ENCODE measurements at regions not wholly inside any gene's neighbourhood (a gene's known extent, or its start where the extent isn't known, plus 50 kb on each side); places are given as distances from the start of the nearest gene placed in this dataset.

DNA sequence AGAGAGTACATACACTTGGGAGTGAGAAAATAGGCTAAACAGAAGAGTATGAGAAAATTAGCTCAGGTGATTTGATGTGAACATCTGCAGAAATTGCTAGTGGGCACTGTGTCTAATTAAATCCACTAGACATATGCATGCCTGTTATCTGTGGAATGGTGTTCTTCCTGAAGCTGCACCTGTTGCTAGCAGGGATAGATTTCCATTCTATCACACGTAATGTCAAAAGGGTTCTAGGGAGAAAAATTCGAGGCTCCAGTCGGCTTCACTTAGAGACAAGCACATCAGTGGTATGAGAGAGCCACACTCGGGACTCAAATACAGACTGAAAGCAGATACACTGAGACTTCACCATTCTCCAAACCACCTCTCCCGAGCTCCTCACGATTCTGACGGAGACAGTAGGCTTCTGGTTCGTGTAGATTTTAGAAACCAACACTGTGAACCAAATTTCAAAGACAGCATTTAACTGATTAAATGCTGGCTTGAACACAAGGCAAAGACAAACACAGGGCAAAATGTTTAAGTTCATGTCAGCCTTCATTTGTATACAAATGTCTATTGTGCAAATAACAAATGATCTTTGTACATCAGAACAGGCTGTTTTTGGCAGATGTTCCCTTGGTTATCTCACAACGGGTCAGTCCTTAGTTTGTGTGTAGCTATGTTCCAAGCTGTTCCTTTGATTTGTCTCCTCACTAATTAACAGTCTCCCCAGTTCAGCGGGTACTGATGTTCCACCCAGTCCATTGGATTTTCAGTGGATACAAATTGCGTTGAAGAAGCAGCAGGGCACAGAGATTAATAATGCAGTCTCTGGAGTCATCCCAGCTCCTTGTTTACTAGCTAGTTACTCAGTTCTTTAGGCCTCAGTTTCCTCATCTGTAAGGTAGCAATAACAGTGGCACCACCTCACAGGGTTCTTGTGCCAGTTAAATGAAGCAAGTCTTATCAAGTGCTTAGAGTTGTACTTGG, 131.0 kb upstream of the IFNGR1 start:
- TF ChIP-seq EP300 (IDR thresholded peaks at IDR 0.05; ENCODE audit: low read depth) = no peak
- TF ChIP-seq, protein P1, sequence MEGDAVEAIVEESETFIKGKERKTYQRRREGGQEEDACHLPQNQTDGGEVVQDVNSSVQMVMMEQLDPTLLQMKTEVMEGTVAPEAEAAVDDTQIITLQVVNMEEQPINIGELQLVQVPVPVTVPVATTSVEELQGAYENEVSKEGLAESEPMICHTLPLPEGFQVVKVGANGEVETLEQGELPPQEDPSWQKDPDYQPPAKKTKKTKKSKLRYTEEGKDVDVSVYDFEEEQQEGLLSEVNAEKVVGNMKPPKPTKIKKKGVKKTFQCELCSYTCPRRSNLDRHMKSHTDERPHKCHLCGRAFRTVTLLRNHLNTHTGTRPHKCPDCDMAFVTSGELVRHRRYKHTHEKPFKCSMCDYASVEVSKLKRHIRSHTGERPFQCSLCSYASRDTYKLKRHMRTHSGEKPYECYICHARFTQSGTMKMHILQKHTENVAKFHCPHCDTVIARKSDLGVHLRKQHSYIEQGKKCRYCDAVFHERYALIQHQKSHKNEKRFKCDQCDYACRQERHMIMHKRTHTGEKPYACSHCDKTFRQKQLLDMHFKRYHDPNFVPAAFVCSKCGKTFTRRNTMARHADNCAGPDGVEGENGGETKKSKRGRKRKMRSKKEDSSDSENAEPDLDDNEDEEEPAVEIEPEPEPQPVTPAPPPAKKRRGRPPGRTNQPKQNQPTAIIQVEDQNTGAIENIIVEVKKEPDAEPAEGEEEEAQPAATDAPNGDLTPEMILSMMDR (IDR thresholded peaks at IDR 0.05) = no peak
- no peak for TF ChIP-seq POLR2AphosphoS5 (IDR thresholded peaks at IDR 0.05)
- no peak for TF ChIP-seq POLR2A (IDR thresholded peaks at IDR 0.05)
- Histone ChIP-seq H3K36me3 (no peaks in the 10 kb centered on the region), H3K4me3 (no peak overlapping the region), H3K4me1 (peaks cover 0 to 3% (median 0%) of the 10 kb centered on the region in 4 donors), H3K27ac (no peak overlapping the region), H3K27me3 (no peaks in the 10 kb centered on the region), H3K9me3 (no peaks in the 10 kb centered on the region)
- DNase-seq = no peak
- in situ Hi-C loops (cut with MboI; ENCODE audit: low pct_ligation_motif_present in 1 of 4, low pct_unique_long_range_greater_than_20kb in 1 of 4, low sequenced_read_pairs in 3 of 4) (no loop called here), intact Hi-C loops (cut with DNase I; ENCODE audit: low total_unique reads) (no loop called here)
- 63 to 72% methylated on average over 7 to 11 of the region's 11 CpGs for whole genome bisulfite sequencing, 2 donors (ENCODE audit: low coverage in 1 of 2)

DNA sequence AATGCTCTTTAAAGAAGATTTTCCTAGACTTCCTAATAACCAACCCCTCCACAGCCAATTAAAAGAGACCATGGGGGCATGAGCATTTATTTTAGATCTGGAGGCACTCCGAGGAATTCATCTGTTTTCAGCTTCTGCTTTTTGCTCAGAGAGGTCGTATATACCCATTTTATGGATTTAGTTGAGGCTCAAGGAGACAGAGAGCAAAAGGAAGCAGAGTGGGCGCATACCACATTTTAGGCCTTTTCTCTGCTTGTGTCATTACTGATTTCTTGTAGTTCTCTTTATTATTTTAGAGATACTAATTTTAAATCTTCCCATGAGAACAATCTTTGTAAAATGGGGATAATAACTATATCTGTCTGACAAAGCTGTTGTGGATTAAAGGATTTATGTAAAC, 129.6 kb upstream of the IFNGR1 start:
- WGBS, 2 donors (ENCODE audit: low coverage in 1 of 2) = 90% methylated on average over 3 of the region's 3 CpGs
- TF ChIP-seq, protein P1 (IDR thresholded peaks at IDR 0.05) = no peak
- TF ChIP-seq EP300 (IDR thresholded peaks at IDR 0.05; ENCODE audit: low read depth) (no peak), POLR2AphosphoS5 (IDR thresholded peaks at IDR 0.05) (no peak), POLR2A (IDR thresholded peaks at IDR 0.05) (no peak)
- intact Hi-C loops (cut with DNase I; ENCODE audit: low total_unique reads) = no loop called here

DNA sequence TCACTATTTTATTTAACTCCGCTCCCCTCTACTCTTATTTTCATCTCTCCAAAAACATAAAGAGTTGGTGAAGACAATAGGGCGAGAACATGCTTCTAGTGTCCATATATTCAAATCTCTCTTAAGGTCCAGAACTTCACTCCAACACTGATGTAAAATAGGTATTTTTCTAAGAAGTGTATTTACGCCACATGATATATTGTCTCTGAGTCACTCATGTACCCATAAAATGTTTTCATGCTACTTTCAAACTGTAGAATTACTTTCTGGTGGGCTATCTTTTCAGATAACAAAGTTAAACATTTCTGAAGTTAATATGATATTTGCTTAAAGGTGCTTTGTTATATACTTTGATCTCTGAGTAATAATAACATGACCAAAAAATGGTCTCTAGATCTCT, 124.1 kb upstream of the IFNGR1 start:
- in situ Hi-C loops (cut with MboI; ENCODE audit: low pct_ligation_motif_present in 1 of 4, low pct_unique_long_range_greater_than_20kb in 1 of 4, low sequenced_read_pairs in 3 of 4) (no loop called here), intact Hi-C loops (cut with DNase I; ENCODE audit: low total_unique reads) (no loop called here)
- no peaks in the 10 kb centered on the region for H3K9me3 ChIP-seq
- no peak overlapping the region for H3K27ac ChIP-seq
- 61 to 80% methylated on average over 2 to 3 of the region's 3 CpGs for WGBS, 2 donors (ENCODE audit: low coverage in 1 of 2)
- DNase-seq = no peak
- no peaks in the 10 kb centered on the region for H3K36me3 ChIP-seq
- TF ChIP-seq POLR2AphosphoS5 (IDR thresholded peaks at IDR 0.05) (no peak), POLR2A (IDR thresholded peaks at IDR 0.05) (no peak), EP300 (IDR thresholded peaks at IDR 0.05; ENCODE audit: low read depth) (no peak)
- TF ChIP-seq, protein P1 (IDR thresholded peaks at IDR 0.05) = no peak
- no peak overlapping the region for H3K4me3 ChIP-seq
- peaks cover 0 to 17% (median 12%) of the 10 kb centered on the region in 4 donors for H3K4me1 ChIP-seq
- no peaks in the 10 kb centered on the region for H3K27me3 ChIP-seq

More for the DNA sequence above, 129.6 kb upstream of the IFNGR1 start:
- no peak overlapping the region for H3K27ac ChIP-seq
- no peaks in the 10 kb centered on the region for H3K36me3 ChIP-seq
- H3K9me3 ChIP-seq = no peaks in the 10 kb centered on the region
- no peak overlapping the region for H3K4me3 ChIP-seq
- in situ Hi-C loops (cut with MboI; ENCODE audit: low pct_ligation_motif_present in 1 of 4, low pct_unique_long_range_greater_than_20kb in 1 of 4, low sequenced_read_pairs in 3 of 4) = no loop called here
- H3K27me3 ChIP-seq = no peaks in the 10 kb centered on the region
- peaks cover 0 to 3% (median 0%) of the 10 kb centered on the region in 4 donors for H3K4me1 ChIP-seq
- DNase-seq = no peak

DNA sequence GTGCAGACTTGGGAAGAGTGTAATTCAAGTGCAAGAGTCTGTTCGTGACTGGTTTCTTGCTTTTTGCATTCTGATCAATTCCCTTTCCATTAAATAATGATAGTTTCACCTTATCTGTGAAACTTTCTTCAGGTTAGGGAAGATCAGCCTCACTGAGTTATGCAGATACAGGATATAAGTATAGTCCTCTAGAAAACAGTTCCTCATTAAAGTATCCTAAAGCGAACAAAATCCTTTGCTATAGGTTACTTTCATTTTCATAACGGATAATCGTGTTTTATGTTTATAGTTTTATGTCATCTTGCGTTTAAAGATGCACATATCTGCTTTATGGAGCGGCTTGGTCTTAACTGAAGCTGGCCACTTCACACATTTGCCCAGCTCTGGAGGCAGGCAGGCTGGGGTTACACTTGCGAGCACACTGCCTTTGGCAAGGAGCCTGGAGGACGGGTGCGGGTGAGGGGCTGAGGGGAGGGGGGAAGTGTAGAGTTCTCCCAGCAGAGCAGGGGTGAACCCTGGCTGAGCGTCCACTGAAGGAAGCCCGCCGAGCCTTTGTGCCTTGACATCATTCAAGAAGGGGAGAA, 123.5 kb upstream of the IFNGR1 start:
- peak overlapping the region in 3 of 4 donors; percentile 8 to 40 (median 16) for H3K4me3 ChIP-seq
- TF ChIP-seq POLR2A (IDR thresholded peaks at IDR 0.05) (no peak), POLR2AphosphoS5 (IDR thresholded peaks at IDR 0.05) (no peak), EP300 (IDR thresholded peaks at IDR 0.05; ENCODE audit: low read depth) (no peak)
- TF ChIP-seq, protein P1 (IDR thresholded peaks at IDR 0.05) = no peak

More for the DNA sequence above, 123.5 kb upstream of the IFNGR1 start:
- H3K27me3 ChIP-seq = no peaks in the 10 kb centered on the region
- 12 to 29% methylated on average over 6 to 12 of the region's 12 CpGs for WGBS, 2 donors (ENCODE audit: low coverage in 1 of 2)
- DNase-seq = no peak
- intact Hi-C loops (cut with DNase I; ENCODE audit: low total_unique reads) = no loop called here
- in situ Hi-C loops (cut with MboI; ENCODE audit: low pct_ligation_motif_present in 1 of 4, low pct_unique_long_range_greater_than_20kb in 1 of 4, low sequenced_read_pairs in 3 of 4) = no loop called here
- peaks cover 0 to 17% (median 12%) of the 10 kb centered on the region in 4 donors for H3K4me1 ChIP-seq
- no peaks in the 10 kb centered on the region for H3K9me3 ChIP-seq
- no peak overlapping the region for H3K27ac ChIP-seq
- no peaks in the 10 kb centered on the region for H3K36me3 ChIP-seq
